ENCODE measurements at regions not wholly inside any gene's neighbourhood (a gene's known extent, or its start where the extent isn't known, plus 50 kb on each side); places are given as distances from the start of the nearest gene placed in this dataset.

DNA sequence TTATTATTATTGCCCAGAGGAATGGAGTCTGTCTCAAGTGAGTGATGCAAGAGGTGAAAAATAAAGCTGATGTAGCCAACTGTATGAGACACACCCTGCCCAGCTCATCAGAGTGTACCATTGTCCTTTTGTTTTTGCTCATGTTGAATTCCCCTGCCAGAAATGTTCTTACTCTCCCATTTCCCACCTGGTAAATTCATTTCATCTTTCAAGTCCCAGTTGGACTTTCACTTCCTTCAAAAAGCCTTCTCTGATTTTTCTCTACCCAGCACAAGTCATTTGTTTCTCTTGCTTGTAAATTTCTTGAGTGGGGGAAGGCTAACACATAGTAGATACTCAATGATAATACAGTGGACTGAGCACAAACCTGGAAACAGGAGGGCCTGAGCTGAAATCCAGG is 394.5 kb upstream of the ZNF462 start:
- H3K36me3 Mint-ChIP-seq (ENCODE audit: unreplicated experiment) = peaks cover 7% of the 10 kb centered on the region
- no peak for DNase-seq
- H3K4me3 Mint-ChIP-seq (ENCODE audit: unreplicated experiment) = no peak overlapping the region
- no peaks in the 10 kb centered on the region for H3K27me3 Mint-ChIP-seq (ENCODE audit: unreplicated experiment)
- H3K4me1 Mint-ChIP-seq (ENCODE audit: low read depth, unreplicated experiment) = no peaks in the 10 kb centered on the region
- peaks cover 3% of the 10 kb centered on the region for H3K9me3 Mint-ChIP-seq (ENCODE audit: unreplicated experiment)
- no peak overlapping the region for H3K27ac Mint-ChIP-seq (ENCODE audit: unreplicated experiment)
- TF ChIP-seq, protein P1, sequence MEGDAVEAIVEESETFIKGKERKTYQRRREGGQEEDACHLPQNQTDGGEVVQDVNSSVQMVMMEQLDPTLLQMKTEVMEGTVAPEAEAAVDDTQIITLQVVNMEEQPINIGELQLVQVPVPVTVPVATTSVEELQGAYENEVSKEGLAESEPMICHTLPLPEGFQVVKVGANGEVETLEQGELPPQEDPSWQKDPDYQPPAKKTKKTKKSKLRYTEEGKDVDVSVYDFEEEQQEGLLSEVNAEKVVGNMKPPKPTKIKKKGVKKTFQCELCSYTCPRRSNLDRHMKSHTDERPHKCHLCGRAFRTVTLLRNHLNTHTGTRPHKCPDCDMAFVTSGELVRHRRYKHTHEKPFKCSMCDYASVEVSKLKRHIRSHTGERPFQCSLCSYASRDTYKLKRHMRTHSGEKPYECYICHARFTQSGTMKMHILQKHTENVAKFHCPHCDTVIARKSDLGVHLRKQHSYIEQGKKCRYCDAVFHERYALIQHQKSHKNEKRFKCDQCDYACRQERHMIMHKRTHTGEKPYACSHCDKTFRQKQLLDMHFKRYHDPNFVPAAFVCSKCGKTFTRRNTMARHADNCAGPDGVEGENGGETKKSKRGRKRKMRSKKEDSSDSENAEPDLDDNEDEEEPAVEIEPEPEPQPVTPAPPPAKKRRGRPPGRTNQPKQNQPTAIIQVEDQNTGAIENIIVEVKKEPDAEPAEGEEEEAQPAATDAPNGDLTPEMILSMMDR (IDR thresholded peaks at IDR 0.05; ENCODE audit: partially characterized antibody, unreplicated experiment) = no peak

DNA sequence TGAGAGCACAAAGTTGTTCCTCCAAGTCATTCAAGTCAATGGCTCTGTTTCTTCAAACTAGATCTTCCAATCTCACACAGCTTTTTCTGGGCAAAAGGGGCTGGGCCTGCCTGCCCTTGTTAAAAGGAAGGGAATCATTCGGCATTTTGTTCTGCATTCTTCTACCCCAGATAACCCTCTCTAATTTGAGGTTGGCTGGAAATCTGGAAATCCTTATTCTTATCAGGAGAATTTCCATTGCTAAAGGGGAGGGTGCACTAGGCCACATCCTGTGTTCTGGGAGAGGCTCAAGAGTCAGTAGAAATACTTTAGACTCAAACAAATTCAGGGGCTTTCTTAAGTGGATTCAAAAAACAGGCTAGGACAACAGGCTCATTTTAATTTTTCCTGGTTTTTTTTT is 384.7 kb upstream of the ZNF462 start:
- no peak for DNase-seq
- Mint-ChIP-seq H3K27ac (ENCODE audit: unreplicated experiment) (no peak overlapping the region), H3K27me3 (ENCODE audit: unreplicated experiment) (peaks cover 1% of the 10 kb centered on the region), H3K9me3 (ENCODE audit: unreplicated experiment) (peaks cover 4% of the 10 kb centered on the region), H3K4me1 (ENCODE audit: low read depth, unreplicated experiment) (peaks cover 10% of the 10 kb centered on the region), H3K36me3 (ENCODE audit: unreplicated experiment) (no peaks in the 10 kb centered on the region), H3K4me3 (ENCODE audit: unreplicated experiment) (no peak overlapping the region)
- TF ChIP-seq, protein P1 (IDR thresholded peaks at IDR 0.05; ENCODE audit: partially characterized antibody, unreplicated experiment) = no peak

DNA sequence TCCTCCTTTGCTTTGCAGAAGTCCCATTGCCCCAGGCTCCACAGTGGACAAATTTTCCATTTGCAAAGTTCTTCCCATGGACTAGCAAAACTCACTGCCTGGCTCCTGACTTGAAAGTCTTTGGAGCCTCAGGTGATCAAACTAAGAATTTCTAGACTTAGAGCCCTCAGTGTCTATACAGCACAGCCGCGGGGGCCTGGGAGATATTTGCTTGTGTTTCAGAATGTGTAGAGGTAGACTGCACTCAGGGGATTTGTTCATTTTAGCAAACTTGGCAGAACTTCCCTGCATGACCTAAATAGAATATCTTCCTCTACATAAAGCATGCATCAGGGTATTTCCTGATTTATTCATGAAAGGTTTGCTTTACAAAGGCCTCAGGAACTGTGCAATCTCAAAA is 384.2 kb upstream of the ZNF462 start:
- Mint-ChIP-seq H3K9me3 (ENCODE audit: unreplicated experiment) (peaks cover 4% of the 10 kb centered on the region), H3K4me3 (ENCODE audit: unreplicated experiment) (no peak overlapping the region), H3K36me3 (ENCODE audit: unreplicated experiment) (no peaks in the 10 kb centered on the region), H3K27me3 (ENCODE audit: unreplicated experiment) (peaks cover 1% of the 10 kb centered on the region), H3K27ac (ENCODE audit: unreplicated experiment) (no peak overlapping the region), H3K4me1 (ENCODE audit: low read depth, unreplicated experiment) (peaks cover 10% of the 10 kb centered on the region)
- DNase-seq = no peak
- TF ChIP-seq, protein P1 (IDR thresholded peaks at IDR 0.05; ENCODE audit: partially characterized antibody, unreplicated experiment) = no peak

DNA sequence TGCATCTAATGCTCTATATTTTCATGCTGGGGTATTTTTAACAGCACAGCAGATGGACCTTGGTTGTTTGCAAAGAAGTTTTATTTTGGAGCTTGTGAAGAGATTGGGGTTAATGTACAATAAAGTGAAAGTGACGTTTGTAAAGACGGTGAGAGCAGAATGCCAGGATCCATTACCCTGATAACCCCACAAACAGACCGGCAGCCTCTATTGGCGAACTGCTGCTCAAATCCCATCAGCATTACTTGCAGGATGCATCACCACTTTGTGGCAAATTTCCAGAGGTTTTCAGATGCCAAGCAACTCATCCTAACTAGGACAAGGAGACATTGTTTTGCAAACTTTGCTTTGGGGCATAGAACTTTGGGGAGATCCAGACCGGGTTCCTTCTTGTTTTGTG is 383.3 kb upstream of the ZNF462 start:
- Mint-ChIP-seq H3K27me3 (ENCODE audit: unreplicated experiment) (no peaks in the 10 kb centered on the region), H3K4me3 (ENCODE audit: unreplicated experiment) (no peak overlapping the region), H3K9me3 (ENCODE audit: unreplicated experiment) (peaks cover 3% of the 10 kb centered on the region), H3K27ac (ENCODE audit: unreplicated experiment) (no peak overlapping the region), H3K4me1 (ENCODE audit: low read depth, unreplicated experiment) (peaks cover 10% of the 10 kb centered on the region), H3K36me3 (ENCODE audit: unreplicated experiment) (no peaks in the 10 kb centered on the region)
- TF ChIP-seq, protein P1 (IDR thresholded peaks at IDR 0.05; ENCODE audit: partially characterized antibody, unreplicated experiment) = no peak
- no peak for DNase-seq

DNA sequence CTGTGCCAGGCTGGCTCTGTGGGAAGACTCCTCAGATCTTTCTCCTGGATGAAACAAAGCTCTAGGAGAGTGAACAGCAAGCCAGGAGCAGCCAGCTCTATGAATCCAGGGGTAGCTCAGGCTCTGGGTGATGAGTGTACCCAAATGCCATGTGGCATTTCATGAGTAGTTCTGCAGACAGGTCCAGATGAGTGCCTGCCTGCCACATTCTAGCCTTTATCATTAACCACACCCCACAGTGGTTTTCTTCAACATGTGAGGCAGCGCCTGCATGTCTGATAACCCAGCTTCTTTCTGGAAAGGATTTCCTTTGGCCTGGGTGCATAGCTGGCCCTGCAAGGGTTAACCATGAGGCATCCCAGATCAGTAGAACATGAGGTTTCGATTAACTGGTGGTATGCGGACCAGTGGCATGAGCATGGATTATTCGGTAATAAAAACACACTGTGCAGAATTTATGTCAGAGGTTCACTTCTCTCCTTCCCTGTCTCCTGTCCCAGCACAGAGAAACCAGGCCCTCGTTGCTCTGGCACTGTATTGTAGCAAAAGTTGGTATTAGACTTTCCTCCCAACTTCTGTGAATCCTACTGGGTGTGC is 381.9 kb upstream of the ZNF462 start:
- TF ChIP-seq, protein P1 (IDR thresholded peaks at IDR 0.05; ENCODE audit: partially characterized antibody, unreplicated experiment) = no peak
- DNase-seq = no peak
- Mint-ChIP-seq H3K27ac (ENCODE audit: unreplicated experiment) (no peak overlapping the region), H3K36me3 (ENCODE audit: unreplicated experiment) (no peaks in the 10 kb centered on the region), H3K4me3 (ENCODE audit: unreplicated experiment) (no peak overlapping the region), H3K9me3 (ENCODE audit: unreplicated experiment) (peaks cover 3% of the 10 kb centered on the region), H3K27me3 (ENCODE audit: unreplicated experiment) (no peaks in the 10 kb centered on the region), H3K4me1 (ENCODE audit: low read depth, unreplicated experiment) (peaks cover 10% of the 10 kb centered on the region)

Data from glutamatergic neuron (in vitro differentiated cells).